Immature natural killer cell (primary cell): ENCODE measurements at regions not wholly inside any gene's neighbourhood (a gene's known extent, or its start where the extent isn't known, plus 50 kb on each side); places are given as distances from the start of the nearest gene placed in this dataset.

Experiments
- DNase-seq, 3 donors: peaks; one replicate each; pipeline ENCODE4 v3.0.0; 2022; ENCODE audit warnings: mixed read lengths in 1 of 3
- H3K27ac Mint-ChIP-seq, 6 donors: one replicate each; pipeline ENCODE4 v1.8.0; 2020; ENCODE audit warnings: mixed read lengths in 6 of 6, mild to moderate bottlenecking in 5 of 6, inconsistent platforms in 4 of 6, moderate library complexity in 3 of 6
- H3K27me3 Mint-ChIP-seq, 3 donors: one replicate each; pipeline ENCODE4 v1.8.0; 2020 to 2021; ENCODE audit warnings: low read depth in 3 of 3, mild to moderate bottlenecking in 3 of 3, mixed read lengths in 3 of 3, moderate library complexity in 3 of 3, inconsistent platforms in 1 of 3
- H3K36me3 Mint-ChIP-seq, 3 donors: one replicate each; pipeline ENCODE4 v1.8.0; 2020; ENCODE audit warnings: mixed read lengths in 3 of 3, inconsistent platforms in 2 of 3, mild to moderate bottlenecking in 2 of 3
- H3K4me1 Mint-ChIP-seq, 2 donors: one replicate each; pipeline ENCODE4 v1.8.0; 2020; ENCODE audit warnings: inconsistent platforms in 2 of 2, mild to moderate bottlenecking in 2 of 2, mixed read lengths in 2 of 2, moderate library complexity in 1 of 2
- H3K4me3 Mint-ChIP-seq, 5 donors: one replicate each; pipeline ENCODE4 v1.8.0; 2020; ENCODE audit warnings: mild to moderate bottlenecking in 5 of 5, mixed read lengths in 5 of 5, inconsistent platforms in 3 of 5, moderate library complexity in 3 of 5
- H3K9me3 Mint-ChIP-seq, 6 donors: one replicate each; pipeline ENCODE4 v1.8.0; 2020; ENCODE audit warnings: mild to moderate bottlenecking in 6 of 6, mixed read lengths in 6 of 6, inconsistent platforms in 4 of 6, moderate library complexity in 3 of 6

GRCh38 chr3:67920969-67921368 is 266.6 kb upstream of the SUCLG2 start:
- Mint-ChIP-seq H3K36me3 (no peaks in the 10 kb centered on the region), H3K9me3 (no peaks in the 10 kb centered on the region), H3K27me3 (peaks cover 0 to 2% (median 0%) of the 10 kb centered on the region in 3 donors), H3K4me1 (no peaks in the 10 kb centered on the region), H3K4me3 (no peak overlapping the region), H3K27ac (no peak overlapping the region)
- DNase-seq = no peak

- Mint-ChIP-seq H3K9me3 (peaks cover 0 to 2% (median 0%) of the 10 kb centered on the region in 6 donors), H3K27ac (no peak overlapping the region), H3K4me1 (no peaks in the 10 kb centered on the region), H3K36me3 (no peaks in the 10 kb centered on the region), H3K27me3 (peaks cover 0 to 2% (median under 1%) of the 10 kb centered on the region in 3 donors), H3K4me3 (no peak overlapping the region)
- no peak for DNase-seq
These were observed 265.9 kb upstream of the SUCLG2 start for GRCh38 chr3:67920311-67920710.

GRCh38 chr3:67916353-67916752 is 261.9 kb upstream of the SUCLG2 start:
- peaks cover 0 to 4% (median 0%) of the 10 kb centered on the region in 6 donors for H3K9me3 Mint-ChIP-seq
- no peak for DNase-seq
- H3K4me3 Mint-ChIP-seq = no peak overlapping the region
- H3K4me1 Mint-ChIP-seq = no peaks in the 10 kb centered on the region
- H3K27me3 Mint-ChIP-seq = peaks cover 0 to 4% (median 1%) of the 10 kb centered on the region in 3 donors
- H3K36me3 Mint-ChIP-seq = no peaks in the 10 kb centered on the region
- no peak overlapping the region for H3K27ac Mint-ChIP-seq

- no peak overlapping the region for H3K27ac Mint-ChIP-seq
- H3K36me3 Mint-ChIP-seq = no peaks in the 10 kb centered on the region
- H3K4me1 Mint-ChIP-seq = peaks cover 4 to 6% of the 10 kb centered on the region in 2 donors
- DNase-seq = no peak
- H3K27me3 Mint-ChIP-seq = peaks cover 0 to 4% (median 3%) of the 10 kb centered on the region in 3 donors
- peaks cover 0 to 9% (median 0%) of the 10 kb centered on the region in 6 donors for H3K9me3 Mint-ChIP-seq
- no peak overlapping the region for H3K4me3 Mint-ChIP-seq
These were observed 253.3 kb upstream of the SUCLG2 start for GRCh38 chr3:67907735-67908134.

- Mint-ChIP-seq H3K4me3 (no peak overlapping the region), H3K36me3 (no peaks in the 10 kb centered on the region), H3K9me3 (peaks cover 0 to 9% (median 0%) of the 10 kb centered on the region in 6 donors), H3K27me3 (peaks cover 0 to 4% (median 3%) of the 10 kb centered on the region in 3 donors), H3K27ac (no peak overlapping the region), H3K4me1 (peaks cover 4 to 6% of the 10 kb centered on the region in 2 donors)
- DNase-seq = no peak
These were observed 251.8 kb upstream of the SUCLG2 start for GRCh38 chr3:67906261-67906660.

GRCh38 chr3:67901681-67902080 is 247.3 kb upstream of the SUCLG2 start:
- Mint-ChIP-seq H3K4me1 (peaks cover 4 to 6% of the 10 kb centered on the region in 2 donors), H3K36me3 (no peaks in the 10 kb centered on the region), H3K9me3 (peaks cover 0 to 5% (median 0%) of the 10 kb centered on the region in 6 donors), H3K4me3 (no peak overlapping the region), H3K27me3 (peaks cover 0 to 3% (median 2%) of the 10 kb centered on the region in 3 donors), H3K27ac (no peak overlapping the region)
- DNase-seq = no peak

- no peaks in the 10 kb centered on the region for H3K4me1 Mint-ChIP-seq
- no peaks in the 10 kb centered on the region for H3K9me3 Mint-ChIP-seq
- no peak for DNase-seq
- H3K27me3 Mint-ChIP-seq = peaks cover 0 to 2% (median 2%) of the 10 kb centered on the region in 3 donors
- H3K36me3 Mint-ChIP-seq = no peaks in the 10 kb centered on the region
- no peak overlapping the region for H3K4me3 Mint-ChIP-seq
- no peak overlapping the region for H3K27ac Mint-ChIP-seq
These were observed 244.5 kb upstream of the SUCLG2 start for GRCh38 chr3:67898916-67899315.

- DNase-seq = no peak
- peaks cover 0 to 2% (median 2%) of the 10 kb centered on the region in 3 donors for H3K27me3 Mint-ChIP-seq
- H3K4me3 Mint-ChIP-seq = no peak overlapping the region
These were observed 243.2 kb upstream of the SUCLG2 start for GRCh38 chr3:67897351-67898336.

GRCh38 chr3:67896130-67896529 is 241.7 kb upstream of the SUCLG2 start:
- Mint-ChIP-seq H3K4me3 (no peak overlapping the region), H3K4me1 (no peaks in the 10 kb centered on the region), H3K27ac (no peak overlapping the region), H3K9me3 (peaks cover 0 to 5% (median 0%) of the 10 kb centered on the region in 6 donors), H3K27me3 (peaks cover 0 to 3% (median 2%) of the 10 kb centered on the region in 3 donors), H3K36me3 (no peaks in the 10 kb centered on the region)
- DNase-seq = no peak

More at GRCh38 chr3:67897351-67898336, 243.2 kb upstream of the SUCLG2 start:
- Mint-ChIP-seq H3K9me3 (no peaks in the 10 kb centered on the region), H3K4me1 (no peaks in the 10 kb centered on the region), H3K36me3 (no peaks in the 10 kb centered on the region), H3K27ac (no peak overlapping the region)

GRCh38 chr3:67894510-67894909 is 240.1 kb upstream of the SUCLG2 start:
- peaks cover 0 to 14% (median 4%) of the 10 kb centered on the region in 6 donors for H3K9me3 Mint-ChIP-seq
- H3K4me1 Mint-ChIP-seq = no peaks in the 10 kb centered on the region
- H3K36me3 Mint-ChIP-seq = no peaks in the 10 kb centered on the region
- no peak overlapping the region for H3K4me3 Mint-ChIP-seq
- no peak overlapping the region for H3K27ac Mint-ChIP-seq
- no peak for DNase-seq
- H3K27me3 Mint-ChIP-seq = peaks cover 0 to 3% (median 2%) of the 10 kb centered on the region in 3 donors

- no peak overlapping the region for H3K27ac Mint-ChIP-seq
- H3K36me3 Mint-ChIP-seq = no peaks in the 10 kb centered on the region
- H3K9me3 Mint-ChIP-seq = peaks cover 2 to 13% (median 5%) of the 10 kb centered on the region in 6 donors
- no peak overlapping the region for H3K4me3 Mint-ChIP-seq
- H3K27me3 Mint-ChIP-seq = peaks cover 0 to 2% (median 2%) of the 10 kb centered on the region in 3 donors
- DNase-seq = no peak
- no peaks in the 10 kb centered on the region for H3K4me1 Mint-ChIP-seq
These were observed 229.9 kb upstream of the SUCLG2 start for GRCh38 chr3:67884345-67884744.

- Mint-ChIP-seq H3K36me3 (no peaks in the 10 kb centered on the region), H3K27me3 (peaks cover 0 to 2% (median 2%) of the 10 kb centered on the region in 3 donors), H3K9me3 (peaks cover 2 to 11% (median 4%) of the 10 kb centered on the region in 6 donors), H3K27ac (no peak overlapping the region), H3K4me1 (no peaks in the 10 kb centered on the region), H3K4me3 (no peak overlapping the region)
- DNase-seq = no peak
These were observed 229.4 kb upstream of the SUCLG2 start for GRCh38 chr3:67883766-67884165.

GRCh38 chr3:67882981-67883380 is 228.6 kb upstream of the SUCLG2 start:
- no peaks in the 10 kb centered on the region for H3K36me3 Mint-ChIP-seq

GRCh38 chr3:67876261-67876660 is 221.8 kb upstream of the SUCLG2 start:
- Mint-ChIP-seq H3K4me3 (no peak overlapping the region), H3K4me1 (no peaks in the 10 kb centered on the region), H3K27ac (no peak overlapping the region), H3K27me3 (peaks cover 2 to 6% (median 3%) of the 10 kb centered on the region in 3 donors), H3K36me3 (no peaks in the 10 kb centered on the region), H3K9me3 (no peaks in the 10 kb centered on the region)
- DNase-seq = no peak

More at GRCh38 chr3:67882981-67883380, 228.6 kb upstream of the SUCLG2 start:
- Mint-ChIP-seq H3K27me3 (peaks cover 0 to 2% (median 2%) of the 10 kb centered on the region in 3 donors), H3K4me1 (no peaks in the 10 kb centered on the region), H3K4me3 (no peak overlapping the region), H3K9me3 (peaks cover 0 to 11% (median 2%) of the 10 kb centered on the region in 6 donors), H3K27ac (no peak overlapping the region)
- DNase-seq = no peak
